Gastrocnemius medialis (tissue), 4 donors: ENCODE measurements at regions not wholly inside any gene's neighbourhood (a gene's known extent, or its start where the extent isn't known, plus 50 kb on each side); places are given as distances from the start of the nearest gene placed in this dataset.
"Not testable (repeated sequence)": the region's sequence is repeated elsewhere in the genome, so short reads cannot be mapped to it uniquely, and the experiment has no call there.

Experiments used
- ATAC-seq, 2 donors: fragments of 150-250 bp; one replicate each; pipeline ENCODE4 v1.9.1; 2016
- DNase-seq, 2 donors: peaks; one replicate each; pipeline ENCODE4 v3.0.0-alpha.2; 2019
- H3K27ac ChIP-seq, 4 donors: fragments of 200-600 bp; sonication (generic); 1 replicate in 1 of 4; 2 replicates in 3 of 4; pipeline ENCODE4 v1.5.1; 2016 to 2018; ENCODE audit warnings: mild to moderate bottlenecking in 2 of 4, moderate library complexity in 1 of 4
- H3K27me3 ChIP-seq, 3 donors: fragments of 200-600 bp; sonication (generic) in 2 of 3; 1 replicate in 1 of 3; 2 replicates in 2 of 3; pipeline versions ENCODE4 v1.5.1 to v1.6.0; 2016 to 2019; ENCODE audit warnings: mild to moderate bottlenecking in 1 of 3, moderate library complexity in 1 of 3
- H3K36me3 ChIP-seq, 2 donors: fragments of 200-600 bp; sonication (generic) in 1 of 2; one replicate each; pipeline ENCODE4 v1.5.1; 2017 to 2018
- H3K4me1 ChIP-seq, 2 donors: fragments of 200-600 bp; sonication (generic) in 1 of 2; one replicate each; pipeline ENCODE4 v1.5.1; 2016 to 2017; ENCODE audit warnings: mild to moderate bottlenecking in 2 of 2
- H3K4me3 ChIP-seq, 4 donors: fragments of 200-600 bp; sonication (generic) in 3 of 4; 1 replicate in 1 of 4; 2 replicates in 3 of 4; pipeline ENCODE4 v1.5.1; 2016 to 2019; ENCODE audit warnings: mild to moderate bottlenecking in 2 of 4
- H3K9me3 ChIP-seq, 3 donors: fragments of 200-600 bp; sonication (generic) in 2 of 3; 1 replicate in 1 of 3; 2 replicates in 2 of 3; pipeline ENCODE4 v1.5.1; 2016 to 2019
- POLR2A ChIP-seq, 2 donors: fragments of 450-650 bp; IDR thresholded peaks; one replicate each; pipeline ENCODE4 v1.6.1; 2017; ENCODE audit warnings: antibody characterized with exemption in 2 of 2, mild to moderate bottlenecking in 2 of 2, moderate library complexity in 2 of 2
- in situ Hi-C, 4 donors: fragments of 200-750 bp; cut with MboI; loops; one replicate each; pipeline versions ENCODE4 v1.15.0 to v1.8.0; 2017; ENCODE audit warnings: low sequenced_read_pairs in 4 of 4
- intact Hi-C: fragments of 100-400 bp; cut with DNase I; formaldehyde crosslinking; loops from one replicate; pipeline ENCODE4 v1.15.1; 2023; ENCODE audit warnings: low total_unique reads
- TF ChIP-seq, protein P1 (sequence below), 5 experiments: fragments of 450-650 bp in 3 of 5; fragments of 200-600 bp in 2 of 5; sonication (generic) in 2 of 5; IDR thresholded peaks in 4 of 5; conservative IDR thresholded peaks in 1 of 5; 1 replicate in 4 of 5; 2 replicates in 1 of 5; pipeline ENCODE4 v1.5.1; 2016 to 2019; ENCODE audit warnings: antibody characterized with exemption in 5 of 5, mild to moderate bottlenecking in 3 of 5, moderate library complexity in 3 of 5

- H3K4me3 ChIP-seq: no peak overlapping the region
- TF ChIP-seq, protein P1, sequence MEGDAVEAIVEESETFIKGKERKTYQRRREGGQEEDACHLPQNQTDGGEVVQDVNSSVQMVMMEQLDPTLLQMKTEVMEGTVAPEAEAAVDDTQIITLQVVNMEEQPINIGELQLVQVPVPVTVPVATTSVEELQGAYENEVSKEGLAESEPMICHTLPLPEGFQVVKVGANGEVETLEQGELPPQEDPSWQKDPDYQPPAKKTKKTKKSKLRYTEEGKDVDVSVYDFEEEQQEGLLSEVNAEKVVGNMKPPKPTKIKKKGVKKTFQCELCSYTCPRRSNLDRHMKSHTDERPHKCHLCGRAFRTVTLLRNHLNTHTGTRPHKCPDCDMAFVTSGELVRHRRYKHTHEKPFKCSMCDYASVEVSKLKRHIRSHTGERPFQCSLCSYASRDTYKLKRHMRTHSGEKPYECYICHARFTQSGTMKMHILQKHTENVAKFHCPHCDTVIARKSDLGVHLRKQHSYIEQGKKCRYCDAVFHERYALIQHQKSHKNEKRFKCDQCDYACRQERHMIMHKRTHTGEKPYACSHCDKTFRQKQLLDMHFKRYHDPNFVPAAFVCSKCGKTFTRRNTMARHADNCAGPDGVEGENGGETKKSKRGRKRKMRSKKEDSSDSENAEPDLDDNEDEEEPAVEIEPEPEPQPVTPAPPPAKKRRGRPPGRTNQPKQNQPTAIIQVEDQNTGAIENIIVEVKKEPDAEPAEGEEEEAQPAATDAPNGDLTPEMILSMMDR (IDR thresholded peaks at IDR 0.05 in 4 of 5, conservative IDR thresholded peaks at IDR 0.05 in 1 of 5): no peak
- no peak for TF ChIP-seq POLR2A (IDR thresholded peaks at IDR 0.05)
- no peaks in the 10 kb centered on the region for H3K9me3 ChIP-seq
- H3K27ac ChIP-seq: no peak overlapping the region
- intact Hi-C loops: no loop called here
- in situ Hi-C loops: no loop called here
- no peak for ATAC-seq
- H3K27me3 ChIP-seq: no peaks in the 10 kb centered on the region
- no peak for DNase-seq
- no peaks in the 10 kb centered on the region for H3K4me1 ChIP-seq
- no peaks in the 10 kb centered on the region for H3K36me3 ChIP-seq
These were observed 472.9 kb upstream of the ZNF337 start for GRCh38 chr20:26169506-26169905.

- Histone ChIP-seq H3K4me3 (no peak overlapping the region), H3K27ac (no peak overlapping the region), H3K36me3 (no peaks in the 10 kb centered on the region), H3K27me3 (no peaks in the 10 kb centered on the region), H3K4me1 (no peaks in the 10 kb centered on the region), H3K9me3 (no peaks in the 10 kb centered on the region)
- in situ Hi-C loops: no loop called here
- TF ChIP-seq POLR2A (IDR thresholded peaks at IDR 0.05): no peak
- TF ChIP-seq, protein P1 (IDR thresholded peaks at IDR 0.05 in 4 of 5, conservative IDR thresholded peaks at IDR 0.05 in 1 of 5): no peak
- intact Hi-C loops: no loop called here
- ATAC-seq (no peak), DNase-seq (no peak)
These were observed 470.8 kb upstream of the ZNF337 start for GRCh38 chr20:26167499-26167898.

- no peak for TF ChIP-seq POLR2A (IDR thresholded peaks at IDR 0.05)
- TF ChIP-seq, protein P1 (IDR thresholded peaks at IDR 0.05 in 4 of 5, conservative IDR thresholded peaks at IDR 0.05 in 1 of 5): no peak
- H3K4me3 ChIP-seq: no peak overlapping the region
- in situ Hi-C loops: no loop called here
- H3K27me3 ChIP-seq: no peaks in the 10 kb centered on the region
- no peak for ATAC-seq
- no peaks in the 10 kb centered on the region for H3K36me3 ChIP-seq
- H3K9me3 ChIP-seq: no peaks in the 10 kb centered on the region
- H3K27ac ChIP-seq: no peak overlapping the region
- H3K4me1 ChIP-seq: no peaks in the 10 kb centered on the region
- DNase-seq: no peak
- intact Hi-C loops: no loop called here
These were observed 467.2 kb upstream of the ZNF337 start for GRCh38 chr20:26163890-26164289.

DNA sequence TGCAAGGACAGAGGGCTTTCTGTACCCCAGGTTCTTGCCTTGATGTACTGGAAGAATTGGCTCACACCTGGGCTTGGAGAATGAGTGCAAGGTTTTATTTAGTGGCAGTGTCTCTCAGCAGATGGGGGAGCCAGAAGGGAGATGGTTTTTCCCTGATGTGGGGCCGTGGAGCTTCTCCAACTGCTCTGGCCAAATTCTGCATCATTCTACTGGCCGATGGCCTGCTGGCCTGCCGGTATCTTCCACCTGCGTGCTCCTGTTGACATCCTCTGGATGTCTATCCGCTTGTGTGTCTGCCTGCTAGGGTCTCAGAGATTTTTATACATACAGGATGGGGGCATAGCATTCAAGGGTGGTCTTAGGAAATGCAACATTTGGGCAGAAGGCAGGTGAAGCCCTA is 466.5 kb upstream of the ZNF337 start:
- H3K4me3 ChIP-seq, H3K36me3 ChIP-seq, H3K27me3 ChIP-seq, H3K27ac ChIP-seq, H3K9me3 ChIP-seq, ATAC-seq, in situ Hi-C loops, H3K4me1 ChIP-seq, intact Hi-C loops, DNase-seq: not testable (repeated sequence)

DNA sequence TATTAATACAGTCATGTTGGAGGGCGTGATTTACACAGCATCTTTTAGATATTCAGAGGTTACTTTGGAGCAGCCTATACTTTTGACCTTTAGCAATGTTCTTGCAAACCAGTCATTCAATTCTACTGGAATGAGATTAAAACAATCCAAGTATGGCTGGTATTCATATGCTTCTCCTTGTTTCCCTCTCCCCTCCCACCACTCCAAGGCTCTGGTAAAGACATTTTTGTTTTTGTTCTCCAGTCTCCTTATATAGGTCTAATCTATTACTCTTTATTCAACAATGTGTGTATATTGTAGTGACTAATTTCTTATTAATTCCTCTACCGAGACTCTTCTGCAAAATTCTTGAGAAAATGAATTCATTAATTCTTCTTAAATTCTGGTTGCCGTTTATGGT is 465.1 kb upstream of the ZNF337 start:
- H3K9me3 ChIP-seq, H3K27ac ChIP-seq, ATAC-seq, in situ Hi-C loops, H3K4me3 ChIP-seq, intact Hi-C loops, DNase-seq, H3K4me1 ChIP-seq, H3K27me3 ChIP-seq, H3K36me3 ChIP-seq: not testable (repeated sequence)

DNA sequence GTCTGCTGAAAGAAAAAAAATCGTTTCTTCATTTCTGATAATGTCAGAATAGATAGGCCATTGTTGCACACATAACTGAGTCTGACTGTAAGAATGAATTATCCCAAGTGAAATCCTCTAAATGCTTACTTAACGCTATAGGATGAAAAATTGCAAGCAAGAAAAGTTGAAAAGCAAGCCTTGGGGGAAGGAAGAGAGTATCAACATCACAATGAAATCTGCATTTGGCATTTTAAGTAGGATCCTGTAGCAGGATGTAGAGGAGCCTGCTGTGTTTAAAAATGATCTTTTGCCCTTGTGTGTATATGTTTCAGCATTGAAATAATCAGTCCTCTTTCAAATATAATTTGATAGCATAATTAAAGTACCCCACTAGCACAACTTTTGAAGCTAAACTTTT is 464.3 kb upstream of the ZNF337 start:
- in situ Hi-C loops, ATAC-seq, intact Hi-C loops, H3K27me3 ChIP-seq, H3K27ac ChIP-seq, H3K4me3 ChIP-seq, H3K4me1 ChIP-seq, H3K9me3 ChIP-seq, DNase-seq, H3K36me3 ChIP-seq: not testable (repeated sequence)
